NCI-H82 treated with DMSO at 0.1 percent for 48 hours (cell line): ENCODE measurements at regions not wholly inside any gene's neighbourhood (a gene's known extent, or its start where the extent isn't known, plus 50 kb on each side); places are given as distances from the start of the nearest gene placed in this dataset.

Source experiments
- DNase-seq: peaks from one replicate; lab custom pipeline; 2025; ENCODE audit not compliant: unreplicated experiment; lab: John Stamatoyannopoulos, UW

GRCh38 chr16:49026566-49027181 lies 255.0 kb downstream of the CBLN1 start:
- no peak for DNase-seq

GRCh38 chr16:49024896-49025295 lies 256.7 kb downstream of the CBLN1 start:
- DNase-seq = no peak

- DNase-seq = no peak
These were observed 257.6 kb downstream of the CBLN1 start for GRCh38 chr16:49024016-49024415.

- DNase-seq = no peak
These were observed 258.6 kb downstream of the CBLN1 start for GRCh38 chr16:49023050-49023449.

- DNase-seq = no peak
These were observed 259.2 kb downstream of the CBLN1 start for GRCh38 chr16:49022351-49022963.

- DNase-seq = no peak
These were observed 260.5 kb downstream of the CBLN1 start for GRCh38 chr16:49021136-49021535.

- no peak for DNase-seq
These were observed 261.2 kb downstream of the CBLN1 start for GRCh38 chr16:49020436-49020835.

GRCh38 chr16:49019831-49020230 lies 261.8 kb downstream of the CBLN1 start:
- no peak for DNase-seq

- DNase-seq = peak; percentile 86
These were observed 262.5 kb downstream of the CBLN1 start for GRCh38 chr16:49019081-49019633.

GRCh38 chr16:49018259-49018931 lies 263.2 kb downstream of the CBLN1 start:
- DNase-seq = no peak

GRCh38 chr16:49017501-49017900 lies 264.1 kb downstream of the CBLN1 start:
- DNase-seq = no peak

GRCh38 chr16:49016461-49016860 lies 265.2 kb downstream of the CBLN1 start:
- no peak for DNase-seq

- DNase-seq = no peak
These were observed 266.4 kb downstream of the CBLN1 start for GRCh38 chr16:49015225-49015592.

GRCh38 chr16:49014277-49015224 lies 267.1 kb downstream of the CBLN1 start:
- no peak for DNase-seq

- no peak for DNase-seq
These were observed 267.9 kb downstream of the CBLN1 start for GRCh38 chr16:49013727-49014080.

- no peak for DNase-seq
These were observed 268.5 kb downstream of the CBLN1 start for GRCh38 chr16:49012961-49013726.

- no peak for DNase-seq
These were observed 269.7 kb downstream of the CBLN1 start for GRCh38 chr16:49011901-49012300.

- DNase-seq = no peak
These were observed 270.8 kb downstream of the CBLN1 start for GRCh38 chr16:49010879-49011278.

- DNase-seq = no peak
These were observed 271.2 kb downstream of the CBLN1 start for GRCh38 chr16:49010396-49010795.

GRCh38 chr16:49009204-49009603 lies 272.4 kb downstream of the CBLN1 start:
- no peak for DNase-seq
